ENCODE measurements at regions not wholly inside any gene's neighbourhood (a gene's known extent, or its start where the extent isn't known, plus 50 kb on each side); places are given as distances from the start of the nearest gene placed in this dataset.

GRCh38 chr10:128779416-128779815 is 653.2 kb upstream of the MKI67 start:
- DNase-seq (no peak), ATAC-seq (no peak)
- Histone ChIP-seq H3K27me3 (no peaks in the 10 kb centered on the region), H3K27ac (no peak overlapping the region), H3K36me3 (no peaks in the 10 kb centered on the region), H3K4me3 (no peak overlapping the region), H3K4me1 (no peaks in the 10 kb centered on the region), H3K9me3 (no peaks in the 10 kb centered on the region)
- intact Hi-C loops (cut with DNase I): no loop called here
- WGBS (ENCODE audit: insufficient coverage, low coverage, low lambda C conversion rate, missing lambda C conversion rate): 70% methylated on average over 15 of the region's 15 CpGs
- no peak for TF ChIP-seq POLR2A (IDR thresholded peaks at IDR 0.05)
- no peak for TF ChIP-seq CTCF (IDR thresholded peaks at IDR 0.05)

GRCh38 chr10:128780156-128780761 is 654.0 kb upstream of the MKI67 start:
- WGBS (ENCODE audit: insufficient coverage, low coverage, low lambda C conversion rate, missing lambda C conversion rate): 71% methylated on average over 9 of the region's 9 CpGs
- ATAC-seq: no peak
- Histone ChIP-seq H3K9me3 (no peaks in the 10 kb centered on the region), H3K27me3 (no peaks in the 10 kb centered on the region), H3K4me1 (no peaks in the 10 kb centered on the region), H3K27ac (no peak overlapping the region), H3K36me3 (no peaks in the 10 kb centered on the region), H3K4me3 (no peak overlapping the region)
- TF ChIP-seq CTCF (IDR thresholded peaks at IDR 0.05): no peak
- TF ChIP-seq POLR2A (IDR thresholded peaks at IDR 0.05): no peak
- intact Hi-C loops (cut with DNase I): no loop called here
- DNase-seq: no peak

GRCh38 chr10:128781637-128782036 is 655.4 kb upstream of the MKI67 start:
- WGBS (ENCODE audit: insufficient coverage, low coverage, low lambda C conversion rate, missing lambda C conversion rate): 40% methylated on average over 2 of the region's 3 CpGs
- Histone ChIP-seq H3K36me3 (no peaks in the 10 kb centered on the region), H3K27me3 (peaks cover 0 to 1% of the 10 kb centered on the region in 2 donors), H3K4me3 (no peak overlapping the region), H3K27ac (no peak overlapping the region), H3K9me3 (no peaks in the 10 kb centered on the region), H3K4me1 (no peaks in the 10 kb centered on the region)
- no peak for DNase-seq
- TF ChIP-seq POLR2A (IDR thresholded peaks at IDR 0.05) (no peak), CTCF (IDR thresholded peaks at IDR 0.05) (no peak)
- intact Hi-C loops (cut with DNase I): no loop called here
- ATAC-seq: no peak

GRCh38 chr10:128784444-128784843 is 658.2 kb upstream of the MKI67 start:
- H3K4me3 ChIP-seq: no peak overlapping the region
- H3K4me1 ChIP-seq: no peaks in the 10 kb centered on the region
- H3K27ac ChIP-seq: no peak overlapping the region
- no peaks in the 10 kb centered on the region for H3K36me3 ChIP-seq
- whole genome bisulfite sequencing (ENCODE audit: insufficient coverage, low coverage, low lambda C conversion rate, missing lambda C conversion rate): 43% methylated on average over 2 of the region's 2 CpGs
- peaks cover 0 to 8% of the 10 kb centered on the region in 2 donors for H3K27me3 ChIP-seq
- TF ChIP-seq POLR2A (IDR thresholded peaks at IDR 0.05): no peak
- TF ChIP-seq CTCF (IDR thresholded peaks at IDR 0.05): no peak
- intact Hi-C loops (cut with DNase I): no loop called here
- ATAC-seq (no peak), DNase-seq (no peak)
- H3K9me3 ChIP-seq: no peaks in the 10 kb centered on the region
